NCI-H82 treated with DMSO at 0.1 percent for 48 hours (cell line): ENCODE measurements at regions not wholly inside any gene's neighbourhood (a gene's known extent, or its start where the extent isn't known, plus 50 kb on each side); places are given as distances from the start of the nearest gene placed in this dataset.

Source experiments
- DNase-seq: peaks from one replicate; lab custom pipeline; 2025; ENCODE audit not compliant: unreplicated experiment; lab: John Stamatoyannopoulos, UW

GRCh38 chr16:86306011-86306644, 204.2 kb upstream of the FOXF1 start:
- no peak for DNase-seq

GRCh38 chr16:86306811-86307513, 203.4 kb upstream of the FOXF1 start:
- no peak for DNase-seq

GRCh38 chr16:86307514-86307903, 202.8 kb upstream of the FOXF1 start:
- DNase-seq = no peak

GRCh38 chr16:86308514-86308913, 201.8 kb upstream of the FOXF1 start:
- DNase-seq = no peak

- no peak for DNase-seq
These were observed 196.7 kb upstream of the FOXF1 start for GRCh38 chr16:86313631-86314030.

- DNase-seq = no peak
These were observed 195.8 kb upstream of the FOXF1 start for GRCh38 chr16:86314402-86315025.

GRCh38 chr16:86316967-86317812, 193.1 kb upstream of the FOXF1 start:
- no peak for DNase-seq

GRCh38 chr16:86317813-86318650, 192.3 kb upstream of the FOXF1 start:
- peak; percentile 52 for DNase-seq

GRCh38 chr16:86319585-86320236, 190.6 kb upstream of the FOXF1 start:
- DNase-seq = peak; percentile 79

GRCh38 chr16:86320237-86320595, 190.1 kb upstream of the FOXF1 start:
- no peak for DNase-seq

GRCh38 chr16:86321491-86321890, 188.8 kb upstream of the FOXF1 start:
- DNase-seq = no peak

GRCh38 chr16:86322283-86322682, 188.0 kb upstream of the FOXF1 start:
- DNase-seq = no peak

- DNase-seq = no peak
These were observed 187.5 kb upstream of the FOXF1 start for GRCh38 chr16:86322806-86323205.

GRCh38 chr16:86324320-86324719, 186.0 kb upstream of the FOXF1 start:
- no peak for DNase-seq

- no peak for DNase-seq
These were observed 185.0 kb upstream of the FOXF1 start for GRCh38 chr16:86325360-86325759.

- no peak for DNase-seq
These were observed 184.4 kb upstream of the FOXF1 start for GRCh38 chr16:86325895-86326294.

GRCh38 chr16:86327321-86327720, 183.0 kb upstream of the FOXF1 start:
- no peak for DNase-seq

GRCh38 chr16:86330906-86331305, 179.4 kb upstream of the FOXF1 start:
- no peak for DNase-seq

GRCh38 chr16:86334079-86334635, 176.2 kb upstream of the FOXF1 start:
- no peak for DNase-seq
